ENCODE measurements at regions not wholly inside any gene's neighbourhood (a gene's known extent, or its start where the extent isn't known, plus 50 kb on each side); places are given as distances from the start of the nearest gene placed in this dataset.

DNA sequence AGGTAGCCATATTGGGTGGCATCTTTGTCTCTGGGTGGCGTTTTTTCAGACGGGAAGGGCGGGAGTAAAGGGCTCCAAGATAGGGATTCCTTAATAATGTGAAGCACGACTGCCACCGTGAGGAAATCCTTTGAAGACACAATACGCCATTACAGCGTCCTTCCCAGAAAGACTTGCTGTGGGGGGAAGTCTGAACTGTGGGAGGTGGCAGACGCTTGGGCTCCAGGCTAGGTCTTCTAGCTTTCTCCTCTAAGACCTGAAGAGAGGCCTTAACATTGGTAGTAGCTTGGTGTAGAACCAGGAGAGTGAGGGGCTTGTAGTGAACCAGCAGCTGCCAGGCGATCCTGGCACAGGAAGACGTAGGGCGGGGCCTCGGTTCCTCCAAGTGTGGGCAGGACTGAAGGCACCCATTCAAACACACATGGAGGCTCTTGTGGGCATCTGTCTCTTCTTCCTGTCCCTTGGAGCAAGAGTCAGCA is 197.3 kb downstream of the OR13H1 start:
- peak in 3 of 5 experiments; percentile 28 to 65 (median 29) for TF ChIP-seq CTCF (IDR thresholded peaks at IDR 0.05)
- TF ChIP-seq POLR2A (IDR thresholded peaks at IDR 0.05), result no peak
- peak in 1 of 2 donors; percentile 7 for TF ChIP-seq EP300 (IDR thresholded peaks at IDR 0.05)
